Tibial artery (tissue), 4 donors: ENCODE measurements at regions not wholly inside any gene's neighbourhood (a gene's known extent, or its start where the extent isn't known, plus 50 kb on each side); places are given as distances from the start of the nearest gene placed in this dataset.

Experiments used
- DNase-seq, 2 donors: peaks; one replicate each; pipeline ENCODE4 v3.0.0-alpha.2; 2019
- H3K27ac ChIP-seq, 2 donors: fragments of 200-600 bp; sonication (generic) in 1 of 2; 1 replicate in 1 of 2; 2 replicates in 1 of 2; pipeline ENCODE4 v1.5.1; 2018 to 2019; ENCODE audit warnings: mild to moderate bottlenecking in 1 of 2
- H3K27me3 ChIP-seq, 2 donors: fragments of 200-600 bp; sonication (generic) in 1 of 2; one replicate each; pipeline versions ENCODE4 v1.5.1 to v1.6.0; 2016 to 2019
- H3K36me3 ChIP-seq, 3 donors: fragments of 200-600 bp; sonication (generic) in 2 of 3; one replicate each; pipeline ENCODE4 v1.5.1; 2016 to 2019; ENCODE audit warnings: mild to moderate bottlenecking in 2 of 3
- H3K4me1 ChIP-seq, 4 donors: fragments of 200-600 bp; sonication (generic) in 2 of 4; 1 replicate in 3 of 4; 2 replicates in 1 of 4; pipeline ENCODE4 v1.5.1; 2016 to 2019
- H3K4me3 ChIP-seq, 2 donors: fragments of 200-600 bp; sonication (generic) in 1 of 2; 1 replicate in 1 of 2; 2 replicates in 1 of 2; pipeline ENCODE4 v1.5.1; 2018 to 2019; ENCODE audit warnings: mild to moderate bottlenecking in 2 of 2
- H3K9me3 ChIP-seq, 3 donors: fragments of 200-600 bp; sonication (generic) in 1 of 3; one replicate each; pipeline ENCODE4 v1.5.1; 2016 to 2019
- intact Hi-C: fragments of 100-400 bp; cut with DNase I; formaldehyde crosslinking; loops from one replicate; pipeline ENCODE4 v1.15.0; 2023; ENCODE audit warnings: low total_unique reads
- TF ChIP-seq, protein P1 (sequence below), 2 experiments: fragments of 200-600 bp in 1 of 2; fragments of 450-650 bp in 1 of 2; IDR thresholded peaks; one replicate each; pipeline ENCODE4 v1.5.1; 2017 to 2019; ENCODE audit warnings: antibody characterized with exemption in 2 of 2, mild to moderate bottlenecking in 1 of 2, moderate library complexity in 1 of 2

DNA sequence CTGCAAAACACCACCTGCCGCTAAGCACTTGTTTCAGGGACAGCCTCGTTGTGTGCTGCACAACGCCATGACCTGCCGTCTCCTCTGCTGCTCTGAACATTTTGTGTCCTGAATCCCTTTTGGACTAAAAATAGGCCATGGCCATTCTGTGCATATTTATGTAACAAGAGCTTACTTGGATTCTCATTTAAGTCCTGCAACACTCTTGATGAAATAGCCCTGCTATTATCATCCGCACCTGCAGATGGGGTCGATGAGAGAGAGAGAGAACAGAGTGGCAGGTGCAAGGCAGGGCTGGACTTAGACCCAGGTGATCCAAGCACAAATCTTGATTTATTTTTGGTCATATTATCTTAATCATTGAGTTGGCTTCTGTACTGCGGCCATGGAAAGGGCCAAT, 121.2 kb upstream of the PRKCQ start:
- H3K4me3 ChIP-seq = no peak overlapping the region
- TF ChIP-seq, protein P1, sequence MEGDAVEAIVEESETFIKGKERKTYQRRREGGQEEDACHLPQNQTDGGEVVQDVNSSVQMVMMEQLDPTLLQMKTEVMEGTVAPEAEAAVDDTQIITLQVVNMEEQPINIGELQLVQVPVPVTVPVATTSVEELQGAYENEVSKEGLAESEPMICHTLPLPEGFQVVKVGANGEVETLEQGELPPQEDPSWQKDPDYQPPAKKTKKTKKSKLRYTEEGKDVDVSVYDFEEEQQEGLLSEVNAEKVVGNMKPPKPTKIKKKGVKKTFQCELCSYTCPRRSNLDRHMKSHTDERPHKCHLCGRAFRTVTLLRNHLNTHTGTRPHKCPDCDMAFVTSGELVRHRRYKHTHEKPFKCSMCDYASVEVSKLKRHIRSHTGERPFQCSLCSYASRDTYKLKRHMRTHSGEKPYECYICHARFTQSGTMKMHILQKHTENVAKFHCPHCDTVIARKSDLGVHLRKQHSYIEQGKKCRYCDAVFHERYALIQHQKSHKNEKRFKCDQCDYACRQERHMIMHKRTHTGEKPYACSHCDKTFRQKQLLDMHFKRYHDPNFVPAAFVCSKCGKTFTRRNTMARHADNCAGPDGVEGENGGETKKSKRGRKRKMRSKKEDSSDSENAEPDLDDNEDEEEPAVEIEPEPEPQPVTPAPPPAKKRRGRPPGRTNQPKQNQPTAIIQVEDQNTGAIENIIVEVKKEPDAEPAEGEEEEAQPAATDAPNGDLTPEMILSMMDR (IDR thresholded peaks at IDR 0.05) = no peak
- H3K4me1 ChIP-seq = no peaks in the 10 kb centered on the region
- H3K36me3 ChIP-seq = no peaks in the 10 kb centered on the region
- no peak overlapping the region for H3K27ac ChIP-seq
- intact Hi-C loops = no loop called here
- DNase-seq = no peak
- no peaks in the 10 kb centered on the region for H3K27me3 ChIP-seq
- no peaks in the 10 kb centered on the region for H3K9me3 ChIP-seq

DNA sequence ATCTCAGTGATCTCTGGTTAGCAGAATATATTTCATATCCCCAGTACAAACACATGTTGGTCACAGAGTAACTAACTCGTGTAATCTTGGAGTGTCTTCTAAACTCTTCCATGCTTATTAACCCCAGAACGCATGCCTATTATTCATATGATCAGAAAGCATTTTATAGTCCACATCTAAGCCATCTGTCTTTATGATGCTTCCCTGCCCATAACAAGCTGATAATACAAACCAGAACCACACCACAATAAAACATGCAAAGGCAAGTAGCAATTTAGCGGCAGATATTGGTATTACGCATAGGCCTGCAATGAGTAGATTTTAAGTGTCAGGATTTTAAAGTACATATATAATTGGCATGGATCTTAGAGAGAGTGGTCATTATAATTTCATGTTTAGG, 120.0 kb upstream of the PRKCQ start:
- no peak for DNase-seq
- intact Hi-C loops = no loop called here
- H3K27me3 ChIP-seq = no peaks in the 10 kb centered on the region
- no peak overlapping the region for H3K27ac ChIP-seq
- no peaks in the 10 kb centered on the region for H3K36me3 ChIP-seq
- H3K9me3 ChIP-seq = no peaks in the 10 kb centered on the region
- no peaks in the 10 kb centered on the region for H3K4me1 ChIP-seq
- H3K4me3 ChIP-seq = no peak overlapping the region
- TF ChIP-seq, protein P1 (IDR thresholded peaks at IDR 0.05) = no peak

DNA sequence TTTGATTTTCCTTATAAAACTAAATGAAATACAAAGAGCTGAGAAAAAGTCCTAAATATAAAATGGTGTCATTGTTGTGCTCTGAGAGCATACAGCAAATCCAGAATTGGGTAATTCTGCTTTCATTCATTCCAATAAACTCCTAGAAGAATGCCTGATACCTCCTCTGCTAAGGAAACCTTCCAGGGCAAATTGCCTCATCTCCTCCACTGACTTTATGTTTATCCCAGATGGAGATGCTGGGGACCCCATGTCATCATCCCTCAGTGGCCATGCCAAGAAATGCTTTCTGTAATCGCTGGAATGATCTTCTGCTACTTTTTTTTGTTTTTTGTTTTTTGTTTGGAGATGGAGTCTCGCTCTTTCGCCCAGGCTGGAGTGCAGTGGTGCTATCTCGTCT, 119.3 kb upstream of the PRKCQ start:
- H3K36me3 ChIP-seq = no peaks in the 10 kb centered on the region
- intact Hi-C loops = no loop called here

DNA sequence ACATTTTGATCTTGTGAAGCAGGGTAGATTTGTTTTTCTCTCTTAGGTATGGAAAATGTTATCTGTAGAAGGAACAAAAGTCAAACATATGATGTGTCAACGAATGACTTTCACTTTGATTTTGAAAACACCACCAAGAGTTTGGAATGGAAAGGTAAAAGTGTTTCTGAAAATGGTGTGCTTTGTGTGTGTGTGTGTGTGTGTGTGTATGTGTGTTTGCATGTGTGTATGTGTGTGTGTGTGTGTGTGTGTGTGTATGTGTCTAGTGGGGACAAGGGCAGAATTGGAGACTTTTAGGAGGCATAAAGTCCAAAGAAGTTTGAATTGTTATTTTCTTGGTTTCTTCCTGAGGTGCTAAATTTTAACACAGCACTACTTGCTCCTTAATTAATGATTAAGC, 115.4 kb upstream of the PRKCQ start:
- intact Hi-C loops = no loop called here
- H3K27me3 ChIP-seq = no peaks in the 10 kb centered on the region
- H3K4me1 ChIP-seq = no peaks in the 10 kb centered on the region
- DNase-seq = no peak
- H3K27ac ChIP-seq = no peak overlapping the region
- H3K36me3 ChIP-seq = no peaks in the 10 kb centered on the region
- TF ChIP-seq, protein P1 (IDR thresholded peaks at IDR 0.05) = no peak
- no peaks in the 10 kb centered on the region for H3K9me3 ChIP-seq
- no peak overlapping the region for H3K4me3 ChIP-seq

More for the DNA sequence above, 119.3 kb upstream of the PRKCQ start:
- DNase-seq = no peak
- H3K4me1 ChIP-seq = no peaks in the 10 kb centered on the region
- no peak overlapping the region for H3K27ac ChIP-seq
- no peaks in the 10 kb centered on the region for H3K27me3 ChIP-seq
- no peak overlapping the region for H3K4me3 ChIP-seq
- TF ChIP-seq, protein P1 (IDR thresholded peaks at IDR 0.05) = no peak
- no peaks in the 10 kb centered on the region for H3K9me3 ChIP-seq

DNA sequence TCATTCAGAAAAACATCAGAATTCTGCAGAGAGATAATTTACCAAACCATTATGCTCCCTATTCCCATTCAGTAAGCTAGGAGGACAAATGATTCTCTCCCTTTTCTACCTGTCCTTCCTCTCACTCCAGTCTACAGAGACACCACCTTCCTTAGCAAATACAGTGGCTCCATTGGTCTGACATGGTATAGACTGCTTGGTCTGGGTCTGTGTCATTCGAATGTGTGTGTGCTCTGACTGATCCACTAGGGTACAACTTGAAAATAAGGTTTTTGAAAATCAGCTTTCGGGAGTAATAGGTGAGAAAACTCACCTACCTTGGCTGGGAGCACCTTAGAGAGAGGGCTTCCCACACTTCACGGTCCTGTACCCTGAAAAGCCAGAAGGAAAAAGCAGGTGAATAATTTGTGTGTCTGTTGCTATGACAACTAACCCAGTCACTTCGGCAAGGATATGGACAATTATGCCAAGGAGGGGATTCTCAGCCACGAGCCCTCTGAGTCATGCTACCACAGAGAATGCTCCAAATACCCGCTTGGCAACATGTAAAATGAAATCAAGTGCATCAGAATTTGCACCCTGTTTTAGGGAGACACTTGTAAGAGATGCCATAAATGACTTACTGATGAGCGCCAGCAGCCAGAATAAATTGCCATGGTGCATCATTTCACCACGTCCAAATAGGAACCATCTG, 114.5 kb upstream of the PRKCQ start:
- H3K4me3 ChIP-seq = no peak overlapping the region
- no peaks in the 10 kb centered on the region for H3K27me3 ChIP-seq
- TF ChIP-seq, protein P1 (IDR thresholded peaks at IDR 0.05) = no peak
- H3K36me3 ChIP-seq = no peaks in the 10 kb centered on the region
- H3K27ac ChIP-seq = no peak overlapping the region
- no peaks in the 10 kb centered on the region for H3K9me3 ChIP-seq
- intact Hi-C loops = no loop called here
- H3K4me1 ChIP-seq = no peaks in the 10 kb centered on the region
- DNase-seq = no peak

DNA sequence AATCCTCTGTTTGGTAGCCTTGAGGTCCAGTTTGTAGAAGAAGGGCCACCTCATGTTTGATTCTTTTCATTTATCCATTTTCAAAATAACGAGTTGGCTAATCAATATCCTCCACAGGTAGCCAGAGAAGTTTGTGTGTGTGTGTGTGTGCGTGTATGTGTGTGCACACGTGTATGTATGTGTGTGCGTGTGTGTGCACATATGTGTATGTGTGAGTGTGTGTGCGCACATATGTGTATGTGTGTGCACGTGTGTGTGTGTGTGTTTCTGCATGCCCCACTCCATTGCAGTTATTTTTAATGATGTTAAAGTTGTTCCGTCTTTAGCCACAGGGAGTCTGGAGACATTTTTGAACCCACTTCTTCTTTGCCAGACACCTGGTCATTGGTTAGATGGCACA, 112.8 kb upstream of the PRKCQ start:
- intact Hi-C loops = no loop called here
- DNase-seq = no peak
- no peak overlapping the region for H3K27ac ChIP-seq

More for the DNA sequence above, 112.8 kb upstream of the PRKCQ start:
- TF ChIP-seq, protein P1 (IDR thresholded peaks at IDR 0.05) = no peak
- Histone ChIP-seq H3K27me3 (peaks cover 0 to 2% of the 10 kb centered on the region in 2 donors), H3K4me3 (no peak overlapping the region), H3K36me3 (no peaks in the 10 kb centered on the region), H3K4me1 (no peaks in the 10 kb centered on the region), H3K9me3 (no peaks in the 10 kb centered on the region)
